GM18498 (cell line): ENCODE measurements at regions not wholly inside any gene's neighbourhood (a gene's known extent, or its start where the extent isn't known, plus 50 kb on each side); places are given as distances from the start of the nearest gene placed in this dataset.

Experiments
- ATAC-seq: cut with Tn5 transposase; IDR thresholded peaks from one replicate; pipeline ENCODE4 v1.9.1; 2021; ENCODE audit warnings: mild to moderate bottlenecking, moderate library complexity; ENCODE audit not compliant: unreplicated experiment

DNA sequence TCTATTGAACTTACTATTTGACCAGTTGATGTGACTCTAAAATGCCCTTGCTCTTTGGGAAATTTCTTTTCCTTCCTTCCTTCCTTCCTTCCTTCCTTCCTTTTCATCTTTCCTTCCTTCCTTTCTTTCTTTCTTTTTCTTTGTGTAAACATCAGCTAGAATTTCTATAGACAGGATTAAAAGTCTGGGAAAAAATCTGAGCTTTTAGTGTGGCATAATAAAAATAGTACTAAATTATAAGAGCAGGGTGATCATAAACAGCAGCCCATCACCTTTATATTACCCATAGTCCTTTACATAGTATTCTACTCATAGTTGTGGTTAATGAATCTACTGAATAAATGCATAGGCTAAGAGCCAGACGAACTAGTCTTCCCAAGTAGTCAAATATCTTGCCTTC lies 281.0 kb upstream of the DAB1 start:
- no peak for ATAC-seq

- no peak for ATAC-seq
These were observed 280.4 kb upstream of the DAB1 start for GRCh38 chr1:57704231-57704630.

- no peak for ATAC-seq
These were observed 273.0 kb upstream of the DAB1 start for GRCh38 chr1:57696904-57697303.

DNA sequence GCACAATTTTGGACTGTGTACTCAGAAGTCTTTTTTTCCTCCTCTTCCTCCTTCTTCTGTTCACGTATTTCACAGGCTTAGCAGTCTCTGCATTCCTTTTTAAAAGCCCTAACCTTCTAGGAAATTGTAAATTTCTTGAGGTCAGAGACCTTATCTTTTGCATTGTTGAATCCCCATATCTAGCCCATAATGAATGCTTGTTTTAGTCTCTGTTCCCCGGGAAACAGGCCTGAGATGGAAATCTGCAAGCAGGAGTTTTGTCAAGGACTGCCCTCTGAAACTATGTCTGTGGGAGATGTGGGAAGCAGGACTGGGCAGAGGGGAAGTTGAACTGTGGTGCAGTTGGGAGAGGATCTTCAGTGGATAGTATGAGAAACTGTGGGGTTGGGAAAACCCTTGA lies 272.2 kb upstream of the DAB1 start:
- ATAC-seq, result no peak

DNA sequence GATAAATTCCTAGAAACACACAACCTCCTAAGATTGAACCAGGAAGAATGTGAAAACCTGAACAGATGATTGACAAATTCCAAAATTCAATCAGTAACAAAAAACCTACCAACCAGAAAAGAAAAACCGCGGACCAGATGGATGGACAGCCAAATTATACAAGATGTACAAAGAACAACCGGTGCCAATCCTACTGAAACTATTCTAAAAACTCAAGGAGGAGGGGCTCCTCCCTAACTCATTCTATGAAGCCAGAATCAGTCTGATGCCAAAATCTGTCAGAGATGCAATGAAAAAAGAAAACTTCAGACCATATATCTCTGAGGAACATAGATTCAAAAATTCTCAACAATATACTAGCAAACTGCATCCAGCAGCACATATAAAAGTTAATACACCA lies 262.4 kb upstream of the DAB1 start:
- no peak for ATAC-seq

GRCh38 chr1:57683037-57683942 lies 259.4 kb upstream of the DAB1 start:
- no peak for ATAC-seq

DNA sequence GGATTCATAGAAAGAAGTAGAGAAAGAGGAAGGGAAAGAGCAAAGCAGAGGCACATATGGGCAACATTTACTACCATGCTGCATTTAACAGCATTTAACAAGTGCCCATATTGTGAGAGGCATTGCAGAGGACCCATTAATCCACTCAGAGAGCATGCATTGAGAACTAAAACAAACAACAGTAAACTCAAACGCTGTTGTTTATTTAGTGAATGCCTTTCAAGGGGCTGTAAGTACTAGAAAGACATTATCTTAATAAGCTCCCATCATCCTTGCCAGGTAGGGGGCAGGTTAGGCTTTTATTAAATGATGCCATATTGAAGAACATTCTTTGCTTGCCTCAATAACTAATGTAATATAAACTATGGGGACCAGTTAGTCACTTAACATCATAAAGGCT lies 254.3 kb upstream of the DAB1 start:
- no peak for ATAC-seq

DNA sequence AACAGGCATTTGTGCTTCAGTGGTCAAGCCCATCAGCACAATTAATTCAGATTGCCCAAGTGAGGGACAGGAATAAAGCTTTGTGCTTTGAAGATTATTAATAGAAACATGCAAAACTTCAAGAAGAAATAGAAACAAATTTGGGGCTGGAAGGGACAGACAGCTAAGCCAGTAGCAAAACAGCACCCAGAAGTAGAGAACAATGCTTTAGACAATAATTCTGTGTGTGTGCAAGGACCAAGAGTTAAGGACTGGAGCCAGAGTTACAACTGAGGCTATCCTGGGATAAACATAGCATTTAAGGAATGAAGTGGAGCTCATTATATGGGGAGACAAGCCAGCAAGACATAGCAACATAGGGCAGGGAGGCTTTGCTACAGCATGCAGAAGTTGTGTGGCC lies 251.9 kb upstream of the DAB1 start:
- no peak for ATAC-seq

DNA sequence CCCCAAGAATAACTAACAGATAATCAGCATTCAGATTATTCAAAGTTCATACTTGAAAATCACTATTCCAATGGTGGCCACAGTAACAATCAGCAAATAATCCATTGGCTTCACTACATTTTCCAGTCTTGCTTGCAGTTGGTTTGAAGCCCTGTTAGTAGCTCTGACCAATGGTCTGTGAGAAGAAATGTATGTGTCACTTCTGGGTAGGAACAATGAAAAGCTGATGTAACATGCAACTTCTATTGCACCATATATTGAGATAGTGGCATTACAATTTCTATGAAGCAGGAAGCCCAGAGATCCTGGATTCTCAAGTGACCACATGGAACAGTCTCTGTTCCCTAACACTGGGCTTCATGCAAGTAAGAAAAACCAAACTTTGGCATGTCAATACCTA lies 250.9 kb upstream of the DAB1 start:
- ATAC-seq, result no peak

- no peak for ATAC-seq
These were observed 248.7 kb upstream of the DAB1 start for GRCh38 chr1:57672346-57673140.

- ATAC-seq, result no peak
These were observed 247.9 kb upstream of the DAB1 start for GRCh38 chr1:57671750-57672149.

- ATAC-seq, result no peak
These were observed 235.9 kb upstream of the DAB1 start for GRCh38 chr1:57659804-57660203.

- no peak for ATAC-seq
These were observed 231.3 kb upstream of the DAB1 start for GRCh38 chr1:57655161-57655560.

- ATAC-seq, result no peak
These were observed 220.8 kb upstream of the DAB1 start for GRCh38 chr1:57644667-57645066.

DNA sequence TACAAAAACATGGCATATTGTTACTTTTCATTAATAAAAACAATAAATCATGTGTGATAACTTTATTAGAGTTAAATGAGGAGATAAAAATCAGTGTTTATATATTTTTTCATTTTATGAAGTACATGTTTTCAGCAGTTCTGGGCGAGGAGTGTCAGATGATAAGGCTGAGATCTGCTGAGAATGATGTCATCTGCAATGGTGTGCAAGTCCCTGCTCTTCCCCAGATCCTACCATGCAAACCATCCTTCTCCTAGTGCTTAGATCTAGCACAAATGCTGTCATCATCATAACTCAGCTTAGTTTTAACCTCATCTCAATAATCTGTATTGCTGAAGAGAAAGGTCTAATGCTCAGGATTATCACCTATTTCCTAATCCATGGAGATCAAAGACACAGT lies 214.4 kb upstream of the DAB1 start:
- ATAC-seq, result no peak

GRCh38 chr1:57637155-57637554 lies 213.3 kb upstream of the DAB1 start:
- ATAC-seq, result no peak

DNA sequence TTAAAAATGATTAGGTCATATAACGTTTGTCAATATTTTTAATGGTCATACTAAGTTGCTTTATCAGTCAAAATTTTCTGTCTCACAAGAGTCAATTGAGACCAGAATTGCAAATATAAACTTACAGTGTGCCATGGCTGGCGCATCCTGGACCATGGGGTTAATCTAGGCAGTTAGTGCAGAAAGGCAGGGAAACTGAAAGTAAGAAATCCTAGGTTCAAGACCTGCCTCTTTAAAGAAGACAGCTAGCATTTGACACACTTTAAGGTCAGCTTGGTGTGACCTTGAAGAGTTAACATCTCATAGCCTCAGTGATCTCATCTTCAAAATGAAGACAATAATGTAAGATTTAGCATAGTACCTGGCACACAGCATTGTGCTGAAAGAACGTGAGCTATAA lies 210.0 kb upstream of the DAB1 start:
- no peak for ATAC-seq

GRCh38 chr1:57633056-57633455 lies 209.2 kb upstream of the DAB1 start:
- no peak for ATAC-seq

GRCh38 chr1:57632401-57632800 lies 208.5 kb upstream of the DAB1 start:
- ATAC-seq, result no peak

- no peak for ATAC-seq
These were observed 203.8 kb upstream of the DAB1 start for GRCh38 chr1:57627612-57628011.

DNA sequence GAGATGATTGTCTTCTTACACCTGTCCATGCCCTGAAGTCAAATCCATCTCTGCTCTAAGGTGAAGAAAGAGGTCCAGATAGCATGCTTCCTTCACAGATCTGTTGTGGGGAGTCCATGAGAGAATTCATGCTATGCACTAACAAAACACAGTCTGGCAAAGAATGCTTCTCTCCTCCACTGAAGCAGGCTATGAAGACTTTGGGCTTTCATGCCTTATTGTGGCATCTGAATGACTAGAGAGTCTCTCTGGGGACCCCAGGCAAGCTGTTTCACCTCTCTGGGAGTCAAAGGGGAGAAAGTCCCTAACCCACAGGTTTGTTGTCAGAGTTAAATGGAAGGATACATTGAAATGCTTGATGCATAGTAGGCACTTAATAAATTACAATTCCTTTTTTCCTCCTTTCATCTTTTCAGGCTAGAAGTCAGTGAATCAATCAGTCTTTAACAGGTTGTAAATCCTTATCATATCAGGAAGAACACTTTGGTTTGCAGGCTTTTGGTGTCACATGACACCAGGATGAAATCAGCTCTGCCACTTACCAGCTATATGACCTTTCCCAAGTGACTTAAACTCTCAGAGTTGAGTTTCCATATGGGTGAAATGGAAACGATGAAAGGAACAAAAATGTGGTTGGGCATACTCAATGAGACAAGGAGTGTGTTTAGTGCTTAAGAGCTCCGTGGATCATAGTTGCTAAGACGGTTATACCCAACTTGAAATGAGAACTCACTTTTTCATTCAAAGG lies 200.1 kb upstream of the DAB1 start:
- ATAC-seq, result no peak
